Endothelial cell of umbilical vein (primary cell): ENCODE measurements at regions not wholly inside any gene's neighbourhood (a gene's known extent, or its start where the extent isn't known, plus 50 kb on each side); places are given as distances from the start of the nearest gene placed in this dataset.

Experiments
- BruUV-seq: library from RNA; stranded (reverse); fragments of 400-500 nt; replicated peaks from 2 replicates; lab custom pipeline; 2021; lab: Mats Ljungman, UMichigan
- CTCF ChIA-PET: fragments of 300-600, 350-600 bp; sonication (Branson Sonifier 250); formaldehyde crosslinking; loops from one replicate; lab custom pipeline; 2021; ENCODE audit warnings: antibody characterized with exemption, inconsistent platforms; lab: Charles Lee
- POLR2A ChIA-PET: fragments of 300-600, 350-600 bp; sonication (Branson Sonifier 250); formaldehyde crosslinking; loops from one replicate; lab custom pipeline; 2021; ENCODE audit warnings: antibody characterized with exemption, inconsistent platforms; lab: Charles Lee
- DNase-seq: peaks from one replicate; pipeline ENCODE4 v3.0.0-alpha.2; 2011; ENCODE audit warnings: low read depth, low spot score
- FAIRE-seq: peaks from 2 replicates; lab custom pipeline; 2011; peaks lifted over from hg19 to GRCh38; lab: Jason Lieb, UNC
- H2AFZ ChIP-seq: 2 replicates; pipeline ENCODE4 v1.6.0; 2012; ENCODE audit warnings: low read depth, low read length, control low read depth, inconsistent platforms
- H3K27ac ChIP-seq: 2 replicates; pipeline ENCODE4 v1.5.1; 2011; ENCODE audit warnings: low read depth, mild to moderate bottlenecking, control low read depth, low read length, moderate library complexity; ENCODE audit not compliant: insufficient read depth
- H3K27me3 ChIP-seq, 2 experiments: 2 replicates each; pipeline versions ENCODE4 v1.6.0 to v1.6.1; 2011; ENCODE audit warnings: low read length in 2 of 2, mixed read lengths in 1 of 2; ENCODE audit not compliant: control insufficient read depth in 2 of 2, insufficient read depth in 2 of 2
- H3K36me3 ChIP-seq, 2 experiments: 2 replicates in 1 of 2; 3 replicates in 1 of 2; pipeline ENCODE4 v1.5.1; 2011; ENCODE audit warnings: low read length in 2 of 2, mild to moderate bottlenecking in 1 of 2, moderate library complexity in 1 of 2; ENCODE audit not compliant: control insufficient read depth in 2 of 2, insufficient read depth in 2 of 2; ENCODE audit errors: extremely low read depth in 1 of 2
- H3K4me1 ChIP-seq: 3 replicates; pipeline ENCODE4 v1.5.1; 2011; ENCODE audit warnings: mild to moderate bottlenecking, low read length; ENCODE audit not compliant: control insufficient read depth, insufficient read depth; ENCODE audit errors: extremely low read depth
- H3K4me2 ChIP-seq: 2 replicates; pipeline ENCODE4 v1.6.1; 2011; ENCODE audit warnings: low read length, control low read depth, mixed read lengths; ENCODE audit not compliant: insufficient read depth
- H3K4me3 ChIP-seq, 3 experiments: fragments of 200-600 bp in 1 of 3; sonication (generic), shearing (Covaris generic) in 1 of 3; replicated peaks in 1 of 3; 2 replicates each; pipeline ENCODE4 v1.5.1; 2011 to 2016; ENCODE audit warnings: control low read depth in 3 of 3, low read length in 3 of 3, mild to moderate bottlenecking in 2 of 3, inconsistent platforms in 1 of 3, low read depth in 1 of 3, moderate library complexity in 1 of 3; ENCODE audit not compliant: insufficient read depth in 1 of 3
- H3K79me2 ChIP-seq: 2 replicates; pipeline ENCODE4 v1.6.0; 2012; ENCODE audit warnings: low read length, inconsistent platforms; ENCODE audit not compliant: control insufficient read depth, insufficient read depth
- H3K9ac ChIP-seq: replicated peaks from 2 replicates; pipeline ENCODE3; 2011; ENCODE audit warnings: low read length, control low read depth; ENCODE audit not compliant: insufficient read depth; ENCODE audit errors: extremely low read depth
- H3K9me1 ChIP-seq: replicated peaks from 3 replicates; pipeline ENCODE4 v1.6.0; 2011; ENCODE audit warnings: mild to moderate bottlenecking, low read length; ENCODE audit not compliant: control insufficient read depth, insufficient read depth; ENCODE audit errors: extremely low read depth
- H3K9me3 ChIP-seq: replicated peaks from 2 replicates; pipeline ENCODE4 v1.5.1; 2012; ENCODE audit warnings: low read length, inconsistent platforms; ENCODE audit not compliant: control insufficient read depth, insufficient read depth
- H4K20me1 ChIP-seq: replicated peaks from 2 replicates; pipeline ENCODE3; 2011; ENCODE audit warnings: mild to moderate bottlenecking, low read length; ENCODE audit not compliant: control insufficient read depth, insufficient read depth; ENCODE audit errors: extremely low read depth
- CTCF ChIP-seq, 2 donors: IDR thresholded peaks; 1 replicate in 1 of 2; 2 replicates in 1 of 2; pipeline ENCODE4 v1.5.1; 2011; ENCODE audit warnings: low read length in 2 of 2, mild to moderate bottlenecking in 2 of 2, moderate library complexity in 2 of 2, control low read depth in 1 of 2, inconsistent platforms in 1 of 2, low read depth in 1 of 2; ENCODE audit not compliant: insufficient read depth in 1 of 2; ENCODE audit errors: extremely low read depth in 1 of 2
- EZH2 ChIP-seq: IDR thresholded peaks from 2 replicates; pipeline ENCODE4 v1.6.1; 2012; ENCODE audit warnings: borderline replicate concordance, low read depth, mild to moderate bottlenecking, moderate library complexity, low read length, inconsistent platforms; ENCODE audit not compliant: severe bottlenecking
- FOS ChIP-seq: IDR thresholded peaks from 2 replicates; pipeline ENCODE4 v1.6.1; 2011; ENCODE audit warnings: mild to moderate bottlenecking, low read length, moderate library complexity, borderline replicate concordance; ENCODE audit not compliant: insufficient read depth
- GATA2 ChIP-seq: IDR thresholded peaks from 2 replicates; pipeline ENCODE4 v1.7.0; 2011; ENCODE audit warnings: low read depth, mild to moderate bottlenecking, moderate library complexity, mixed read lengths, low read length; ENCODE audit not compliant: insufficient read length, insufficient read depth
- JUN ChIP-seq: IDR thresholded peaks from 2 replicates; pipeline ENCODE4 v1.6.1; 2011; ENCODE audit warnings: borderline replicate concordance, low read depth; ENCODE audit not compliant: insufficient read length, insufficient read depth
- MAX ChIP-seq: IDR thresholded peaks from 2 replicates; pipeline ENCODE4 v1.6.1; 2011; ENCODE audit not compliant: insufficient read depth, insufficient read length
- MYC ChIP-seq: IDR thresholded peaks from one replicate; pipeline ENCODE4 v1.6.1; 2011; ENCODE audit warnings: mild to moderate bottlenecking, low read depth, low read length
- POLR2A ChIP-seq: IDR thresholded peaks from 2 replicates; pipeline ENCODE4 v1.6.1; 2012; ENCODE audit warnings: low read depth, mild to moderate bottlenecking, control low read depth, low read length
- dilution Hi-C: fragments of 300-500 bp; cut with MboI; formaldehyde crosslinking; loops from one replicate; pipeline ENCODE4 v1.15.0; 2019; ENCODE audit warnings: low sequenced_read_pairs; ENCODE audit not compliant: extremely low pct_ligation_motif_present
- intact Hi-C: fragments of 100-400 bp; cut with micrococcal nuclease; formaldehyde crosslinking; loops from one replicate; pipeline ENCODE4 v1.10.0; 2022

GRCh38 chr5:58108511-58108910 is 351.4 kb downstream of the PLK2 start:
- ChIA-PET POLR2A (no interaction called here), CTCF (no interaction called here)
- H3K27me3 ChIP-seq, result no peaks in the 10 kb centered on the region
- H3K9me3 ChIP-seq, result no peaks in the 10 kb centered on the region
- FAIRE-seq, result no peak
- no peak for TF ChIP-seq POLR2A
- TF ChIP-seq JUN, result no peak
- no peak for TF ChIP-seq CTCF (IDR thresholded peaks at IDR 0.05; ENCODE audit: extremely low read depth in 1 of 2, insufficient read depth in 1 of 2, low read depth in 1 of 2, low read length in 2 of 2)
- TF ChIP-seq FOS, result no peak
- TF ChIP-seq GATA2, result no peak
- TF ChIP-seq EZH2, result no peak
- no peak for TF ChIP-seq MAX
- no peak for TF ChIP-seq MYC
- H3K4me3 ChIP-seq, result no peak overlapping the region
- DNase-seq, result no peak
- no peaks in the 10 kb centered on the region for H3K9me1 ChIP-seq
- no peak overlapping the region for H3K27ac ChIP-seq
- H4K20me1 ChIP-seq, result no peaks in the 10 kb centered on the region
- dilution Hi-C loops, result no loop called here
- H3K4me1 ChIP-seq, result peaks cover 4% of the 10 kb centered on the region
- no peaks in the 10 kb centered on the region for H3K79me2 ChIP-seq
- BruUV-seq, result no TSS peak
- no peak overlapping the region for H2AFZ ChIP-seq
- H3K4me2 ChIP-seq, result no peak overlapping the region
- H3K36me3 ChIP-seq, result no peaks in the 10 kb centered on the region
- H3K9ac ChIP-seq, result no peak overlapping the region
- intact Hi-C loops, result no loop called here
